ENCODE measurements at regions not wholly inside any gene's neighbourhood (a gene's known extent, or its start where the extent isn't known, plus 50 kb on each side); places are given as distances from the start of the nearest gene placed in this dataset.

- TF ChIP-seq CTCF (IDR thresholded peaks at IDR 0.05; ENCODE audit: control extremely low read depth in 1 of 3, insufficient read depth in 1 of 3, low read depth in 1 of 3, low read length in 3 of 3) (no peak), POLR2AphosphoS5 (IDR thresholded peaks at IDR 0.05; ENCODE audit: low read depth, low read length) (no peak), CREB1 (IDR thresholded peaks at IDR 0.05) (no peak), USF2 (IDR thresholded peaks at IDR 0.05; ENCODE audit: low read length) (no peak), GABPA (IDR thresholded peaks at IDR 0.05; ENCODE audit: borderline replicate concordance, insufficient read depth, low read length) (no peak), CHD2 (IDR thresholded peaks at IDR 0.05; ENCODE audit: low read length) (no peak), EP300 (IDR thresholded peaks at IDR 0.05; ENCODE audit: borderline replicate concordance in 1 of 2, low read depth in 2 of 2, low read length in 2 of 2) (no peak), CBX5 (IDR thresholded peaks at IDR 0.05; ENCODE audit: low read depth, low read length) (no peak)
Observed at GRCh38 chr1:232383455-232384123, 246.3 kb downstream of the SIPA1L2 start.

Data from H1 (cell line).